Limb (tissue), 2 donors: ENCODE measurements at regions not wholly inside any gene's neighbourhood (a gene's known extent, or its start where the extent isn't known, plus 50 kb on each side); places are given as distances from the start of the nearest gene placed in this dataset.
"Not testable (repeated sequence)": the region's sequence is repeated elsewhere in the genome, so short reads cannot be mapped to it uniquely, and the experiment has no call there.

Source experiments
- DNase-seq, 2 donors: peaks; one replicate each; pipeline ENCODE4 v3.0.0-alpha.2; 2016; ENCODE audit errors: extremely low spot score in 2 of 2

GRCh38 chr10:33618196-33618595 lies 283.7 kb upstream of the NRP1 start:
- no peak for DNase-seq

DNA sequence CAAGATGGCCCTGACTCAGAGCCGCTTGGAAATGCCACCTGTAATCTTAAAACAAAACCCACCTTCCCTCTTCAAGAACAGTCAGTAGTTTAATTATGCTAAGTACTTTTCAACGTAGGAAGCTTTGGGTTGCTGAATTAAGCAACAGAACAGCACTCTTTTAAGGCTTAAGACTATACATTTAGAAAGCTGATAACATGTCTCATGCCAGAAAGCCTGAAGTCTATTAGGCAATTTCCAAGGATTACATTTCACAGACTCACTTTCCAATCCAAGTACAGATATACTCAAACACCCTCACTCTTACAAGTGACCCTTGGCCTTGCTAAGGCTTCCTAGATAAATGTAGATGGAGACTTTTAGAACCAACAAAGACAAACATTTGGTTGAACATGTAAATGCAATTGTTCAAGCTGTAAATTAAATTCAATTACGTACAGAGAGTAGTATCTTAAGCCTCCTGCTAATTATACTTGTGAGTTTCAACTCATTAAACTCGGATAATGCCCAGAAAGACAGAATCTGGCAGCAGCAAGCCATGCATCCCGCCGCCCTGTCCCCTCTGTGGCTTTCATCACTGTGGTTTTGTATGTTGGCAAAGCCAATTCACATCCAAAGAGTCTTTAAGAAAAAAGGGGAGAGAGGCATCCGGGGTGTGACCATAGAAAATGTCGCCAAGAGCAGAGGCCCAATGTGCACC lies 283.1 kb upstream of the NRP1 start:
- no peak for DNase-seq

DNA sequence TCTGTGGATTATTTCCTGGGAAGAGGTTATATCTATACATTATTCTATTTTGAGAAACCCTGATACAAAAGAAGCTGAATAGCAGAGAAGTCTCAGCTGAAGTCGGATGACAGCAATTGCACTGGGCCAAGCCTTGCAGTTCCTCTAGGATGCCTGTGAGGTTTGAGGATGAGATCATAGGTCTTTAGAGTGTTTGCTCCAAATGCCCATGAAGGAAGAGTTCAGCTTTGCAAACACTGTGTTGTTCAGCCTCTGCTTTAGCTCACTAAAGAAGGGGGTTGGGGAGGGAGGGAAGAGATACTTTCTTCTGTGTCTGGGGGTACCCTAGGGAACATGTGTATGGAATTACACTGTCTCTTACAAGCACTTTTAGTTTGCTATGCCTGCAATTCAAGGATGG lies 282.5 kb upstream of the NRP1 start:
- DNase-seq, result no peak

- DNase-seq, result no peak
Measured at GRCh38 chr10:33612551-33612950, 278.1 kb upstream of the NRP1 start.

GRCh38 chr10:33612116-33612515 lies 277.6 kb upstream of the NRP1 start:
- DNase-seq, result no peak

DNA sequence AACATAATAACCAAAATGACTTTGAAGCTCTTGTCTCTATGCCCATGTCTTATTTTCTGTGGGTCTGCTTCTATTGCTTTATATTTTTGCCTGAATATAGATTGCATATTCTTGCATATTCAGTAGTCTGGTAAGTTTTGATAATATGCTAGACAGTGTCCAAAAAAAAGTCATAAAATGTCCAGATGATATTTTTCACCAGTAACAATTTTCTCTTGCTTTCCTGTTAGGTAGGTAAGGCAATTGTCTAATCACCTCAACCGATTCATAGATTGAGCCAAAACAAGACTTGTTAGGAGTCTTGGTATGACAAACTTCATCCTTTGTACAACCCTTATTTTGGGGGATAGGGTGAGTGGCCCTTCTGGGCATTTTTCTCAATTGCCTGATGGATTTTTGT lies 277.0 kb upstream of the NRP1 start:
- DNase-seq, result no peak

DNA sequence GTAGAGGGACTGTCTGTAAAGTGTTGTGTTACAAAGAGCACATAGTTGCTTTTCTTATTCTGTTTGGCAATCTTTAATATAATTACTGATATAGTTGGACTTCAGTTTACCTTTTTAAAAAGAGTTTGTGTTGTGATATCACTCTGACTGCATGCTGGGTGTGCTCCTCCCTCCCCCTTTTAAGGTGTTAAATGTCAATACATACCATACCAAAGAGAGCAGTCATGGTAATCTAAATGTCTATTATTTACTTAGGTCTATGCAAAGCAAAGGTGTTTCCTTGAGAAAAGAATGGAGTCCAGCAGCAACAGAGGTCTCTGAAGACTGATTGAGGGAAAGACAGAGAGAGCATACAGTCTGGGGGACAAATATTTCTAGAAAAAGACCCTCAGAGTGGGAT lies 275.1 kb upstream of the NRP1 start:
- no peak for DNase-seq

GRCh38 chr10:33602278-33602677 lies 267.8 kb upstream of the NRP1 start:
- DNase-seq, result no peak

GRCh38 chr10:33600381-33600780 lies 265.9 kb upstream of the NRP1 start:
- DNase-seq, result no peak

- no peak for DNase-seq
Measured at GRCh38 chr10:33596422-33596821, 262.0 kb upstream of the NRP1 start.

DNA sequence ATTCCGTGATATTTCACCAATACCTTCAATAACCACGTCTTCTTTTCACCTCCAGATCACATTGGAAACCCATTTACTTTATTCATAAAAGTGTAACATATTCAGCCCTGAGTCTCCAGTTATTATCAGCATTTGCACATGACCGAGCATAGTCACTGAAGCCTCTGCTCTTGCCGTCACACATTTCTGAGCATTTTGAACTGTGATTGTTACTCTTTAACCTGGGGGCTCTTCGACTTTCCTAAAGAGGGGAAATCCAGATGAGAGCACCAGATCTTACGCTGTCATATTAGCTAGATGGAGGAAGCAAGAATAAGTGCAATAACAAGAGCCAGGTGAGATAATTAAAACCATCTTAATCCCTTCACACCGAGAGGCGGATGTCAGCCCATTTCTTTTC lies 260.0 kb upstream of the NRP1 start:
- DNase-seq, result no peak

- DNase-seq, result no peak
Measured at GRCh38 chr10:33588974-33589600, 254.6 kb upstream of the NRP1 start.

DNA sequence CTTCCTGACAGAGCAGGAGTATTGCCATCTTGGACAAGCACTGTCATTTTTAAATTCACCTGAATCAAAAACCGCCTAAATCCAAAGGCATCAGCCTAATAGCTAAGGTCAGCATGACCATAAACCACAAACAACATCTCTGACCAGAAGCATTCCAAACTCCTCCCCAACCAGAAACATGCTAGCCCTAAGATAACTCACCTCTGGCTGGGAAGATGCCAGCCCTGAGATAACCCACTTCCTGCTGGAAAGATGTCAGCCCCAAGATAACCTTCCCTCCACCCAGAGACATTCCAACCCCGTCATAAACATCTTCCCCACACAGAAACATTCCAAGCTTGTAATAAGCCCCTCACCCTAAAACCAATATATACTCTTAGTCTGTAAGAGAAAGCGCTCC lies 250.1 kb upstream of the NRP1 start:
- not testable (repeated sequence) for DNase-seq

GRCh38 chr10:33579996-33580395 lies 245.5 kb upstream of the NRP1 start:
- no peak for DNase-seq

DNA sequence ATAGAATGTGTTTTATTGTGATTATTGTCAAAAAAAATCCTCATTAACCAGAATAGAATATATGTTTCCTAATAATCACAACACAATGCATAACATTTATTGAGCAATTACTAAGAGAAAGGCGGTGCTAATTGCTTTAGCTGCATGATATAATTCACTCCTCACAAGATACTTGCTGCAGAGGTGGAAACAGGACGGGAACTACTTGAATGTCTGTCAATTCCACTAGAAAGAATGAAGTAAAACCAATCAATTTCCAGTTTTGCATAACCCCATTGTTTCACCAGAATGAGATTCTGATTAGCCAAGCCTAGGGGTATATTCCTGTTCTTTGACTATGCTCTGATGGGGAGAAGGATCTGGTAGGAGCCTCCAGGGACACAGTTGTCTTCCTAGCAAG lies 239.1 kb upstream of the NRP1 start:
- DNase-seq, result no peak

DNA sequence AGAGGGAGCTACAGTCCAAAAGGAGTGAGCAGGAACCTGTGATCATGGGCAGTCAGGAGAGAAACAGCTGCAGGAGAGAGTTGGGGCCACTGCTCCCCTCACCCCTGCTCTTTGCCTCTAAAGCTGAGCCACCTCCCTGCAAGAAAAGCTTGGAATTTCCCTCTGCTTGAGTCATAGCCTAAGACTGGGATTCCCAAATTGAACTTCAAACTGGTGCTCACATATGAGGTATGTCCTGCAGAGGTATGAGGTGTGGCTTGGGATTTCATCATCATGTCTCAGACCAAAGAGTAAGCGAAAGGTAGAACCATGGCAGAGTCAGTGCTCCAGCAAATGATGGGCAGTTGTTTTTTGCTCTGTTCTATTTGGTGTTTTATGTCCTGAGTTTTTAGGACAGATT lies 237.1 kb upstream of the NRP1 start:
- DNase-seq, result no peak

DNA sequence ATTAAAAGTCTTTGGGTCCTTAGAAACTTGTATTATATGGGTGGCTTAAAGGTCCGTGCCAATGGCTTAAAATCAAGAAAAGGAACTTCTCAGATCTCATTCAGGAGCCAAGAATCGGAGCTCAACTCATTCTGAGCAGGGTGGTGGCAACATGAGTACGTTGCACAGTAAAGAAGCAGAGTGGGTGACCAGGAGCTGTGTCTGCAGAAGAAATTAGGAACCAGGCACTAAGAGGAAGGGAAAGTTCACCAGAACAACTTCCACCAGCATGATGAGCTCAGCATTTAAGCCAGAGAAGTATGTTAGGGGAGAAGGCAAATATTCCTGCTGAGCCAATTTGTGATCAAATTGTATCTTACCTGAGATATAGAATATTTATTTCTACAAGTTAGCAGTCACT lies 236.0 kb upstream of the NRP1 start:
- no peak for DNase-seq

DNA sequence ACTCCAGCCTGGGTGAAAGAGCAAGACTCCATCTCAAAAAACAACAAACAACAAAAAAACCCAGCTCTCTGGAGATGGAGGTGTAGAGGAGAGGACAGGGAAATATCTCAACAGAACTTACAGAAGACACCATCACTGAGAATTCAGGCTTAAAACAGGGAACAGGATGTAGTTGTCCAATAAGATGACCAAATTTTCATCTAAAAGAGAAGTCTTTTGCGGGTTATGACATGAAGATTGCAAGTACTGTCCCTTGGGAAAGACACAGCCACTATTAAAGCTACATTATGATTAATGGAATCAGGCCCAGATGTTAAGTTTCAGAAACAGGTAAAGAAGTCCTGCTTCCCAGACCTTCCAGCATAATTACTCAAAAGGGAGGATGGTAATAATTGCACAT lies 235.2 kb upstream of the NRP1 start:
- no peak for DNase-seq

DNA sequence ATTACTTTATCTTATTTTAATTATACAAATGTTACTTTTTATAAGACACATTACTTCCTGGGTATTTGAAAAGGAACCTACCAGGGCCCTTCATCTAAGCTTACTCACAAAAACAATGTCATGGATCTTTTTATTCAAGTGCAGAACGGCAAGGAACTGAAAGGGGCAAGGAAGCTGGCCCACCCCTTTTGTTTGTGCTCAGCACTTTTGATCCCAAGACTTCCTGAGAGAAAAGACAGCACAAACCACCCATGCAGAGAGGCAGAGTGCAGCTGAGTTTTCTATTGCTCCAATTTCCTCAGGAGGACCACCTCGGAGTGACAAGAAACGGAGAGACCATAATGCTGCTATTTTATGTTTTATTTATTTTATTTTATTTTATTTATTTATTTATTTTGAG lies 232.0 kb upstream of the NRP1 start:
- no peak for DNase-seq

DNA sequence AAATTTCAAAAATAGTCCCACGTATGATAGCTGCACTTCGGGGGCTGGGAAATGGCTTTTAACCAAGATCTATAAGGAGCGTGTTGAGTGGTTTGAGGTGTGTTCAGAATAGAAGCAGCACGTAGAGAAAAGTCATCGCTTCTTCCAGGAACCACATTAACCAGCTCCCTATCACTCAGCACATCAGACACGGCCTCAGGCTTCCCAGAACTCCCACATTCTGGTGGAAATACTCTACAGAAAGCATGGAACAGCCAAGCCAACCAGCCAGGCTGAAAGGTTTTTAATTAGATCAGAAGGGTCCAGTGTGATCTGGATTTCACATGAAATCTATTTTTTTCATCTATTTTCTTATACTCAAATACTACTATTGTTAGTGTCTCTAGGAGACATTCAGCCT lies 231.5 kb upstream of the NRP1 start:
- no peak for DNase-seq

DNA sequence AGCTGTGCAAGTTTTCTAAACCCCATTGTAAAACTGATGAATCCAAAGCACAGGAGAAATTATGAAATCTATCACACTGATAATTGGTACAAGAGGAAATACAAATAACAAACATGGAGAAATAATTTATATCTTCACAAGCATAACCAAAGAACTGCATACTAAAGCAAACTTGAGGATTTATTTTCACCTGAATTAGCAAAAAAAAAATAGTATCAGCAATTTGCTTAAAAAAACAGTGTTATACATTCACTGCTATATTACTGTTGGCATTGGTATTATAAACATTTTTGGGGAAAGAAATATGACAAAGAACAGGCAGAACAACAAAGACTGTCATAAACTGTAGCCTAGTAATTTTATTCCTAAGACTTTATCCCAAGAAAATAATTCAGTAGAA lies 230.8 kb upstream of the NRP1 start:
- no peak for DNase-seq

DNA sequence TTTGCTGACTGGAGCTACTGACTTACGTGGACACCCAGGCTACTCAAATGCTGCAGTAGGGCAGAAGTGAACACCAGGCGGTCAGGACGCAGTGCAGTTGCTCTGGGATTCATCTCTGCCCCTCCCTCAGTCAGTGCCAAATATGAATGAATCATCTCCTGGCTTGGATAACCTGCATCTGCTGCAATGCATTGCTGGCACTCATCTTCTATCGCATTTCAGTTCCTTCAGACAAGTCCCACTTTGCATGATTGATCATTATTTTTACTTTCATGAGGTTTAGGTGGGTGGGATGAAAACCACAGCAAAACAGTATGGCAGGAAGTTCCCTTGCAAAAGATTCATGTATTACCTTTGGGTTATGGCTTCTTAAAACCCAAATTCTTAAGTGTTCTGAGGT lies 224.6 kb upstream of the NRP1 start:
- DNase-seq, result no peak

- no peak for DNase-seq
Measured at GRCh38 chr10:33557313-33557712, 222.8 kb upstream of the NRP1 start.

- DNase-seq, result no peak
Measured at GRCh38 chr10:33556620-33557019, 222.2 kb upstream of the NRP1 start.
